HG03571 (cell line): ENCODE measurements at regions not wholly inside any gene's neighbourhood (a gene's known extent, or its start where the extent isn't known, plus 50 kb on each side); places are given as distances from the start of the nearest gene placed in this dataset.

Source experiments
- ATAC-seq: cut with Tn5 transposase; IDR thresholded peaks from one replicate; pipeline ENCODE4 v1.9.1; 2021; ENCODE audit not compliant: unreplicated experiment

DNA sequence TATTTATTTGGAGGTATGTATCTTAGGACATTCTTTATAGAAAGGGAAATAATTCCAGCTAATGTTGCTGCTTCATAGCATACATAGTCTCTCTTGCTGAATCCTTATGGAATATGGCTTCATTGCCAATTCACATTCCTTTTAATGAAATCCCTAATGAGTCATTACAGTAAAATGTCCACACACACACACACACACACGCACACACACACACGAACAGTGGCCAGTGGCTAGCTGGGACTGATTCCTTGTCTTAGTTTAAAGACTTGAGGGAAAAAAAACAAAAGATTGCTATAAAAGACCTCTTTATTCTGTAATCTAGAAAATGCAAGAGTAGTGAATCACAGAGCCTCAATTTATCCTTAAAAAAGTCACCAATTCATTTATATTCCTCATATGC is 301.6 kb downstream of the SLITRK6 start:
- ATAC-seq: no peak

DNA sequence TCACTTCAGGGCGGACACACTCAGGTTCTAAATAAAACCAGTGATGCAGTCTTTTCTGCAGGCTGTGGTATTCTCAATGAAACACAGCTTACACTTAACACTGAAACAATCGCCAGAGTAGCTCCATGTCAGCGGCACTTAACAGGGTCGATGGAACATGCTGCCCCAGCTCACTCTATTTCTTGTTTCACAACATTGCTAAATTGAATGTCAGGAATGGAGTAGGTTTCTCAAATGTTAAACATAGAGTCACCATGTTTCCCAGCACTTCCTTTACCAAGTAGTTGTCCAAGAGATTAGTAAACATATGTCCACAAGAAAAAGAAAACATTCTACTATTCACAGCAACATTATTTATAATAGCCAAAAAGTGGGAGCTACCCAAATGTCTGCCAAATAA is 306.9 kb downstream of the SLITRK6 start:
- no peak for ATAC-seq

- ATAC-seq: no peak
Observed at GRCh38 chr13:85486663-85487062, 312.6 kb downstream of the SLITRK6 start.

DNA sequence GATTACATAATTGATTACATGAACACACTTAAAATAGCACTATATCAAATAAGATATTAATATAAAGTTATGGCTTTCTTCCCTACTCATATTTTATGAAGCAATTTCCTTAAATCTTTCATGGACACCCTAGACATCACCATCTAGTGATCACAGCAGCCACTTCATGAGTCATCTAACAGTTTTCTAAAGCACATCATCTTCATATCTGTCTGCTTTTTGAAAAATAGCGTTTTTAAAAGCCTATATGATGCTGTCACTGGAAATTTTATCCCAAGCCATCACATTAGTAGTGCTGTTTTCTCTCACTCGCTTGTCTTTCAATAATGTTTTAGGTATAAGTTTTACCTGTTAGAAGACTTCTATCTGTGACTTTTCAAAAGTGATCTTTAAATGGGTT is 326.1 kb downstream of the SLITRK6 start:
- ATAC-seq: no peak

GRCh38 chr13:85469320-85469719 is 329.9 kb downstream of the SLITRK6 start:
- no peak for ATAC-seq

GRCh38 chr13:85462792-85463425 is 336.3 kb downstream of the SLITRK6 start:
- ATAC-seq: no peak

DNA sequence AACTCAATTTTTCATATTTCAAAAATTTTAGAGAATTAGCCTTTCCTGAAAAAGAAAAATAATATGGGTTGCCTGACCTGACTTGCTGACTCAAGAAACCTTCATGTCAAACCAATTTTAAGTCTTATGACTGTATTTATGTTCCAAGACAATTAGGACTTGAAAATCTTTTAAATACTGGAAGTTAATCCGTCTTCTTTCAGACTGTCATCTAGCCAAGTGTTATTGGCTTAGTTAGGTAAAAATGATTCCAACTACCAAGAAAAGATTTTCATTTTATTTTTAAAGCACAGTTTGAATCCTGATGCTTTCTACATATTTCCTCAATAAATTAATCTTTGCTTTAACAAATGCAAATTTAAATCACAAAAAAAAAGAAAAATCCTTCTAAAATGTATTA is 337.6 kb downstream of the SLITRK6 start:
- no peak for ATAC-seq

GRCh38 chr13:85445534-85445933 is 353.7 kb downstream of the SLITRK6 start:
- ATAC-seq: no peak

- ATAC-seq: no peak
Observed at GRCh38 chr13:85441975-85442374, 357.2 kb downstream of the SLITRK6 start.

DNA sequence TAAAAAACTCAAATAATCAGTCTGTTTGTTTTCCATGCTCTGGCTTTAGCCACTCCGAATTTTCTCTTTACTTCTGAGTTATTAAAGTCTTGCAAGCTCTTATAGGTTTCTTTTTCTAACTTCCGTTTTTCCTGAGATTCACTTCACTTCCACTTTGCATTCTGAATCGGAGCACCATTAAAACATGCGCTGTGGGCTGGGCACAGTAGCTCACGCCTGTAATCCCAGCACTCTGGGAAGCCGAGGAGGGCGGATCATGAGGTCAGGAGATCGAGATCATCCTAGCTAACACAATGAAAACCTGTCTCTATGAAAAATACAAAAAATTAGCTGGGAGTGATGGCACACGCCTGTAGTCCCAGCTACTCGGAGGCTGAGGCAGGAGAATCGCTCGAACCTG is 357.9 kb downstream of the SLITRK6 start:
- ATAC-seq: no peak

- ATAC-seq: no peak
Observed at GRCh38 chr13:85436029-85436428, 363.2 kb downstream of the SLITRK6 start.

DNA sequence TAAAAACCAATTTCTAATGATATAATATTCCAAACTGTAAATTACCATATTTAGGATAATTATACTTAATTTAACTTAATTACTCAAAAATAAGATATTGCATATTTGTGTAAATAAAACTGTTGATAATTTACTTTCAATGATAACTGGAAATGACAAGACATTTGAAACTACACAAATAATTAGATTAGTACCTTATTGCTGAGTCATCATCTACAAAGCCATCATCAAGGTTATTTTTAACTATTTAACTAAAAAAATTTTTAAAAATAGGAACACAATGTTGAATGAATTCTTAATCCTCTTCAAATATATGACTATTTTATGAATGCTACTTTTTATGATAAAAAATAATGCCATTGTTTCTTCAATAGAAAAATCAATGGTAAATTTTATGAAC is 364.3 kb downstream of the SLITRK6 start:
- ATAC-seq: no peak

DNA sequence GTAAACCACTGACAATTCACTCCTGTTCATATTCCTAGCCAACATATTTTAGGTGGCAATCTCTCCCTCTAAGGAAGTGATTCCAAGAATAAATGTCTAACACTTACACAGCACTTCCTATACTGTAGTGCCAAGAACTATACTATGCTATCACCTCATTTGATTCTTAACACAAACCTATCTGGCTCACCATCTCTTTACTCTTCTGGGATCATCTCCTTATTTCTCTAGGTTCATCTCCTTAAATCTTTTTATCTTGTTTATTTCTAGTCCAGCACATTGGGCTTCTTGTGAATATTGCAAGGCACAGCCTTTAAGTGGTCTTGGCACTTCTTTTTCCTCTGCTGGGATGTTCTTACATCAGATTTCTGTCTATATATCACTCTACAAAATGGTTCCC is 366.3 kb downstream of the SLITRK6 start:
- ATAC-seq: no peak

DNA sequence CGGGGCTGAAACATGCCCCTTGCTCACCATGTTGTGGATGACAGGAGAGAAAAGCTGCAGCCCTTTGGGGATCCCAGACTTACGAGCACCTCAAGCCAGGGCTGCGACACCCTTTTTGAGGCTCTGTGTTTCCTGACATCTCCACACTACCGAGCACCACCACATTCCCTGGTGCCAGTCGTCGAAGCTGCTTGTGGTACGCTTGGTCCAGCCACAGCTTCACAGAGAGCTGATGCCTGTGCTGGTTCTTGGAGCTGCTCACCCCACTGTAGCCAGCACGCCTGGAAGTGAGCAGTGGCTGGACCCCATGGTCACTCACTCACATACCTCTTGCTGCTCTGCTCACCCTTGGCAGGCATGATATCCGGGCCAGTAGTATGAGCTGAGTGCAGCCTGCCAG is 367.5 kb downstream of the SLITRK6 start:
- no peak for ATAC-seq

GRCh38 chr13:85430216-85430794 is 368.9 kb downstream of the SLITRK6 start:
- no peak for ATAC-seq

- no peak for ATAC-seq
Observed at GRCh38 chr13:85427416-85427815, 371.8 kb downstream of the SLITRK6 start.

- ATAC-seq: no peak
Observed at GRCh38 chr13:85420136-85420535, 379.1 kb downstream of the SLITRK6 start.

- no peak for ATAC-seq
Observed at GRCh38 chr13:85419611-85420010, 379.6 kb downstream of the SLITRK6 start.

GRCh38 chr13:85417807-85418206 is 381.4 kb downstream of the SLITRK6 start:
- ATAC-seq: no peak

GRCh38 chr13:85413664-85414063 is 385.6 kb downstream of the SLITRK6 start:
- ATAC-seq: no peak

GRCh38 chr13:85412448-85412847 is 386.8 kb downstream of the SLITRK6 start:
- ATAC-seq: no peak

GRCh38 chr13:85411591-85411990 is 387.6 kb downstream of the SLITRK6 start:
- no peak for ATAC-seq

GRCh38 chr13:85408415-85408814 is 390.8 kb downstream of the SLITRK6 start:
- ATAC-seq: no peak
